Adipocyte (in vitro differentiated cells): ENCODE measurements at regions not wholly inside any gene's neighbourhood (a gene's known extent, or its start where the extent isn't known, plus 50 kb on each side); places are given as distances from the start of the nearest gene placed in this dataset.

ENCODE experiments used
- DNase-seq: peaks from one replicate; pipeline ENCODE4 v3.0.0-alpha.2; 2015; ENCODE audit warnings: low read depth
- H3K27me3 ChIP-seq: replicated peaks from 2 replicates; pipeline ENCODE4 v1.7.0; 2013; ENCODE audit warnings: mild to moderate bottlenecking, low read length, moderate library complexity; ENCODE audit not compliant: control insufficient read depth, insufficient read depth
- H3K36me3 ChIP-seq: 2 replicates; pipeline ENCODE4 v1.7.0; 2013; ENCODE audit warnings: low read length, mild to moderate bottlenecking, moderate library complexity; ENCODE audit not compliant: control insufficient read depth, insufficient read depth, severe bottlenecking
- H3K4me1 ChIP-seq: 2 replicates; pipeline ENCODE4 v1.7.0; 2013; ENCODE audit warnings: mild to moderate bottlenecking, low read length, moderate library complexity; ENCODE audit not compliant: control insufficient read depth, insufficient read depth
- H3K4me3 ChIP-seq: 2 replicates; pipeline ENCODE4 v1.7.0; 2013; ENCODE audit warnings: mild to moderate bottlenecking, low read length, moderate library complexity
- H3K9ac ChIP-seq: 2 replicates; pipeline ENCODE4 v1.7.0; 2013; ENCODE audit warnings: mild to moderate bottlenecking, low read length, moderate library complexity
- H3K9me3 ChIP-seq: 2 replicates; pipeline ENCODE4 v1.7.0; 2013; ENCODE audit warnings: mild to moderate bottlenecking, low read length, moderate library complexity; ENCODE audit not compliant: control insufficient read depth

DNA sequence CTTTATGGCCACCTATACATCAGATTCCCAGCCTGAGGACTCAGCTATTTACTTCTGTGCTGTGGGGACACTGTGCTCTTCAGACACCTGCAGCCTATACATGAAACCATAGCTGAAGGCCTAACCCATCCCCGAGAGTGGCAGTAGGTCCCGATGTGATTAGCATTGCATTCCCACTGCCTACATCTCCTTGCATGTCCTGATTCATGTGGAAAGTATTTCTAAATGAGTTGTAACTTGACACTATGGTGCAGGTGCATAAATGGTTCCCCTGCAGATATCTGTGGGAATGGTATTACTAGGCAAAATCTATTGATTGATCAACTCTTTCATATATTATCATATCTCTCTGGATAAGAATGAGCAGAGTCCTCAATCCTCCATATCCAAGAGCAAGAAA, 433.5 kb downstream of the DAD1 start:
- Histone ChIP-seq H3K4me3 (no peak overlapping the region), H3K4me1 (no peaks in the 10 kb centered on the region), H3K9ac (no peak overlapping the region), H3K27me3 (peaks cover 21% of the 10 kb centered on the region), H3K36me3 (no peaks in the 10 kb centered on the region), H3K9me3 (peaks cover 3% of the 10 kb centered on the region)
- DNase-seq, result no peak

DNA sequence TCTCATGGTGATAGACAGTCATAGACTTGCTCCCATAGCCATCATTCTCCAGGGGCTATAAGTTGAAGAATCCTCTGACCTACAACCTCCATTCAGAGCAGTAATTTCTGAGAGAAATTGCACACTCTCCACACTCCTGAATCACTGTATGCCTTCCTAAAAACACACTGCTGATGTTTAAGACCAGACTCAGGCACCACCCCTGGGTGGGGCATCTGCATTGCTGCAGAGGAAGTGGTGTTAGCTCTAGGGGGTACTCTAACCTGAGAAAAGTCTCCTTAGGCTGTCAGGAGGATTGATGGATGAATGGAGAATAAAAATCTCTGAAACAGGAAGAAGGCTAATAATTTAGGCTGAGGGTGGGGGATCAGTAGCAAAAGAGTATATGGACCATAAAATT, 436.1 kb downstream of the DAD1 start:
- H3K4me1 ChIP-seq, result no peaks in the 10 kb centered on the region
- peaks cover 29% of the 10 kb centered on the region for H3K27me3 ChIP-seq
- H3K9ac ChIP-seq, result no peak overlapping the region
- DNase-seq, result no peak
- H3K36me3 ChIP-seq, result no peaks in the 10 kb centered on the region
- H3K9me3 ChIP-seq, result peaks cover 3% of the 10 kb centered on the region
- H3K4me3 ChIP-seq, result no peak overlapping the region

DNA sequence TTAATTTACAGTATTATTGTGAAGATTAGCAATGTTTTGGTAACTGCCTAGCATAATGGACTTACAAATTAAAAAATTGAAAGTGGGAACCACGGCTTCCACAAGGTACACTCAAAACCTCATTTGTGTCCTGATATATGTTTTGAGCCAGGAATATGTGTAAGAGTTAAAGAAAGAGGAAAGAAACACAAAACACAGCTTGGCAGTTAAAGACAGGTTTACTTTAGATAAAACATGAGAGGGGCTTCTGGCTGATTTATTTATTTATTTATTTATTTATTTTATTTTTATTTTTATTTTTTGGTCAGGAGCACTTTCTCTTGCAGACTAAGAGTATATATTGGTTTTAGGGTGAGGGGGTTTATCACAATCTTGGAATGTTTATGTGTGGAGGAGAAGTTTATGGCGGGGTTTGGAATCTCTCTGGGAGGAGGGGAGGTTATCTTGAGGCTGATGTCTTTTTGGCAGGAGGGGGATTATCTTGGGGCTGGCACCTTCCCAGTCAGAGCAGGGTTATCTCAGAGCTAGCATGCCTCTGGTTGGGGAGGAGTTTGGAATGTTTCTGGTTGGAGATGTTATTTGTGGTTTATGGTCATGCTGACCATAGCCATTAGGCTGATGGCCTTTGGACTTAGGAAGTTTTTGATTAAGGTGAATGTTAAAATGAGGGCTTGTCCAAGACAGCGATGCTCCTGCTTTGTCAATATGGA, 436.7 kb downstream of the DAD1 start:
- Histone ChIP-seq H3K36me3 (no peaks in the 10 kb centered on the region), H3K4me1 (no peaks in the 10 kb centered on the region), H3K9ac (no peak overlapping the region), H3K9me3 (peaks cover 3% of the 10 kb centered on the region), H3K4me3 (no peak overlapping the region), H3K27me3 (peaks cover 35% of the 10 kb centered on the region)
- DNase-seq, result no peak

- Histone ChIP-seq H3K9ac (no peak overlapping the region), H3K4me1 (no peaks in the 10 kb centered on the region), H3K36me3 (no peaks in the 10 kb centered on the region), H3K27me3 (peaks cover 40% of the 10 kb centered on the region), H3K9me3 (peaks cover 3% of the 10 kb centered on the region), H3K4me3 (no peak overlapping the region)
- no peak for DNase-seq
Measured at GRCh38 chr14:22151121-22151520, 437.9 kb downstream of the DAD1 start.

- Histone ChIP-seq H3K27me3 (peaks cover 31% of the 10 kb centered on the region), H3K36me3 (no peaks in the 10 kb centered on the region), H3K9me3 (peaks cover 3% of the 10 kb centered on the region), H3K9ac (no peak overlapping the region), H3K4me1 (no peaks in the 10 kb centered on the region), H3K4me3 (no peak overlapping the region)
- DNase-seq, result no peak
Measured at GRCh38 chr14:22149058-22149457, 440.0 kb downstream of the DAD1 start.

- DNase-seq, result no peak
- H3K4me1 ChIP-seq, result no peaks in the 10 kb centered on the region
- peaks cover 3% of the 10 kb centered on the region for H3K9me3 ChIP-seq
- no peak overlapping the region for H3K4me3 ChIP-seq
- H3K36me3 ChIP-seq, result no peaks in the 10 kb centered on the region
- peaks cover 28% of the 10 kb centered on the region for H3K27me3 ChIP-seq
- H3K9ac ChIP-seq, result no peak overlapping the region
Measured at GRCh38 chr14:22147716-22148115, 441.3 kb downstream of the DAD1 start.

- H3K36me3 ChIP-seq, result no peaks in the 10 kb centered on the region
- H3K4me3 ChIP-seq, result no peak overlapping the region
- H3K9ac ChIP-seq, result no peak overlapping the region
- H3K9me3 ChIP-seq, result no peaks in the 10 kb centered on the region
- no peaks in the 10 kb centered on the region for H3K4me1 ChIP-seq
- no peak for DNase-seq
- H3K27me3 ChIP-seq, result peaks cover 29% of the 10 kb centered on the region
Measured at GRCh38 chr14:22143363-22143762, 445.7 kb downstream of the DAD1 start.

- no peak for DNase-seq
- Histone ChIP-seq H3K4me1 (no peaks in the 10 kb centered on the region), H3K4me3 (no peak overlapping the region), H3K36me3 (no peaks in the 10 kb centered on the region), H3K27me3 (peaks cover 14% of the 10 kb centered on the region), H3K9ac (no peak overlapping the region), H3K9me3 (peaks cover 10% of the 10 kb centered on the region)
Measured at GRCh38 chr14:22140633-22141032, 448.4 kb downstream of the DAD1 start.

- Histone ChIP-seq H3K9me3 (peaks cover 20% of the 10 kb centered on the region), H3K27me3 (peaks cover 10% of the 10 kb centered on the region), H3K36me3 (no peaks in the 10 kb centered on the region), H3K4me1 (no peaks in the 10 kb centered on the region), H3K4me3 (no peak overlapping the region), H3K9ac (no peak overlapping the region)
- DNase-seq, result no peak
Measured at GRCh38 chr14:22131749-22132476, 457.1 kb downstream of the DAD1 start.

DNA sequence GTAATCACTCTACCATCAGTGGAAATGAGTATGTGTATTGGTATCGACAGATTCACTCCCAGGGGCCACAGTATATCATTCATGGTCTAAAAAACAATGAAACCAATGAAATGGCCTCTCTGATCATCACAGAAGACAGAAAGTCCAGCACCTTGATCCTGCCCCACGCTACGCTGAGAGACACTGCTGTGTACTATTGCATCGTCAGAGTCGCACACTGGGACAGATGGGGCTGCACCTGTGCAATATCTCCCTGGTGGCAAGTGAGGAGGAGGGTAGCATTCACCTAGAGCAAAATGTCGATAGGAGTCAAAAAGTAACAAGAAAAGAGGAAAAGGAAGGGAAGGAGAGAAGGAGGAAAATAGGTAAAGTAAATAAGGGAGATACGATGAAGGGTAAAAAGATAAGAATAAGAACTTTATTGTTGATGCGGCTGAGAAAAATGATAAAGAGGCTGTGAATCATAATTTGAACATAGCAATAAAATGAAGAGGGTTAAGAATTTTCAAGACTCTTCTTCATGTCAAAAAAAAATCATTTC, 450.5 kb upstream of the OR4E1 start:
- Histone ChIP-seq H3K4me3 (no peak overlapping the region), H3K9me3 (no peaks in the 10 kb centered on the region), H3K36me3 (no peaks in the 10 kb centered on the region), H3K9ac (no peak overlapping the region), H3K4me1 (no peaks in the 10 kb centered on the region), H3K27me3 (peaks cover 20% of the 10 kb centered on the region)
- DNase-seq, result no peak

- Histone ChIP-seq H3K4me3 (no peak overlapping the region), H3K36me3 (no peaks in the 10 kb centered on the region), H3K4me1 (no peaks in the 10 kb centered on the region), H3K9ac (no peak overlapping the region), H3K9me3 (no peaks in the 10 kb centered on the region), H3K27me3 (peaks cover 20% of the 10 kb centered on the region)
- DNase-seq, result no peak
Measured at GRCh38 chr14:22122829-22123560, 449.4 kb upstream of the OR4E1 start.
